K562 (cell line): ENCODE measurements at regions not wholly inside any gene's neighbourhood (a gene's known extent, or its start where the extent isn't known, plus 50 kb on each side); places are given as distances from the start of the nearest gene placed in this dataset.
A peak's percentile ranks its signal among the peaks of the same experiment; 100 is the strongest.

ENCODE experiments used
- CGGBP1 ChIP-seq: fragments of 250-450 bp; sonication (Bioruptor Pico); IDR thresholded peaks from 2 replicates; pipeline ENCODE4 v1.9.0; 2021; ENCODE audit warnings: mild to moderate bottlenecking
- CHD1 ChIP-seq: fragments of 200-600 bp; sonication (generic); IDR thresholded peaks from one replicate; pipeline ENCODE4 v1.6.1; 2012; ENCODE audit warnings: mild to moderate bottlenecking, moderate library complexity, low read length, inconsistent platforms
- FOS ChIP-seq: IDR thresholded peaks from 3 replicates; pipeline ENCODE4 v1.6.1; 2011; ENCODE audit not compliant: insufficient read length; ENCODE audit errors: extremely low read depth
- FOXA3 ChIP-seq, 2 experiments: fragments of 450-650 bp in 1 of 2; sonication (generic) in 1 of 2; formaldehyde crosslinking; IDR thresholded peaks in 1 of 2; conservative IDR thresholded peaks in 1 of 2; 2 replicates each; pipeline versions ENCODE4 v1.4.0 to v1.8.0; 2020 to 2022; ENCODE audit warnings: mild to moderate bottlenecking in 2 of 2, missing genetic modification reagents in 1 of 2
- GTF2F1 ChIP-seq: IDR thresholded peaks from 2 replicates; pipeline ENCODE4 v1.6.1; 2011; ENCODE audit warnings: low read depth, low read length, improper control_type of control experiment
- HNRNPUL1 ChIP-seq: fragments of 200-400 bp; formaldehyde crosslinking; IDR thresholded peaks from 2 replicates; pipeline ENCODE4 v1.6.1; 2017; ENCODE audit warnings: low read length
- JUND ChIP-seq, 2 experiments: IDR thresholded peaks; 2 replicates in 1 of 2; 3 replicates in 1 of 2; pipeline ENCODE4 v1.6.1; 2011; ENCODE audit warnings: borderline replicate concordance in 2 of 2, low read depth in 2 of 2, low read length in 2 of 2, improper control_type of control experiment in 1 of 2, missing biosample characterization in 1 of 2, missing genetic modification characterization in 1 of 2, missing genetic modification reagents in 1 of 2
- KDM2B ChIP-seq: fragments of 250-450 bp; sonication (Bioruptor Pico); IDR thresholded peaks from 2 replicates; pipeline ENCODE4 v1.8.0; 2021; ENCODE audit warnings: mild to moderate bottlenecking, moderate library complexity
- LARP7 ChIP-seq: fragments of 450-650 bp; IDR thresholded peaks from 2 replicates; pipeline ENCODE4 v1.6.1; 2016
- MED1 ChIP-seq: sonication (generic); formaldehyde crosslinking; IDR thresholded peaks from 2 replicates; pipeline ENCODE4 v1.8.1; 2023; ENCODE audit warnings: missing genetic modification reagents, borderline replicate concordance
- NCOA4 ChIP-seq: fragments of 450-650 bp; IDR thresholded peaks from 2 replicates; pipeline ENCODE4 v1.6.1; 2018; ENCODE audit warnings: mild to moderate bottlenecking; ENCODE audit not compliant: partially characterized antibody
- PHB2 ChIP-seq: fragments of 450-650 bp; IDR thresholded peaks from 2 replicates; pipeline ENCODE4 v1.6.1; 2017; ENCODE audit warnings: low read depth
- RAD21 ChIP-seq, 2 experiments: fragments of 250-450 bp in 1 of 2; fragments of 450-650 bp in 1 of 2; sonication (Bioruptor Pico) in 1 of 2; formaldehyde crosslinking in 1 of 2; IDR thresholded peaks in 1 of 2; conservative IDR thresholded peaks in 1 of 2; 2 replicates each; pipeline versions ENCODE4 v1.4.0 to v1.8.0; 2020 to 2022; ENCODE audit warnings: mild to moderate bottlenecking in 2 of 2, moderate library complexity in 1 of 2
- RBBP5 ChIP-seq: fragments of 200-600 bp; sonication (generic); IDR thresholded peaks from 2 replicates; pipeline ENCODE4 v1.6.1; 2012; ENCODE audit warnings: borderline replicate concordance, mild to moderate bottlenecking, low read length, control low read depth, inconsistent platforms; ENCODE audit not compliant: insufficient read depth, poor library complexity, severe bottlenecking
- RBM34 ChIP-seq: fragments of 200-400 bp; formaldehyde crosslinking; IDR thresholded peaks from 2 replicates; pipeline ENCODE4 v1.6.1; 2018; ENCODE audit warnings: low read length, borderline replicate concordance; ENCODE audit not compliant: insufficient read depth
- SMAD4 ChIP-seq: fragments of 250-450 bp; sonication (Bioruptor Pico); conservative IDR thresholded peaks from 2 replicates; pipeline ENCODE4 v1.8.0; 2021; ENCODE audit warnings: inconsistent platforms, mild to moderate bottlenecking, moderate library complexity
- U2AF2 ChIP-seq: fragments of 200-400 bp; formaldehyde crosslinking; optimal IDR thresholded peaks from 2 replicates; pipeline ENCODE3; 2017; ENCODE audit warnings: low read depth, mild to moderate bottlenecking, low read length
- USF2 ChIP-seq: sonication (generic); formaldehyde crosslinking; IDR thresholded peaks from 2 replicates; pipeline ENCODE4 v1.5.0; 2020; ENCODE audit warnings: missing genetic modification reagents
- XRCC4 ChIP-seq: IDR thresholded peaks from one replicate; pipeline ENCODE4 v1.6.1; 2011; ENCODE audit not compliant: insufficient read depth, insufficient read length; ENCODE audit errors: extremely low read depth
- ZC3H4 ChIP-seq: sonication (generic); formaldehyde crosslinking; IDR thresholded peaks from 2 replicates; pipeline ENCODE4 v1.9.0; 2021; ENCODE audit warnings: missing genetic modification reagents, borderline replicate concordance
- ZHX1 ChIP-seq: fragments of 150-350 bp; conservative IDR thresholded peaks from 2 replicates; pipeline ENCODE4 v1.6.1; 2014; ENCODE audit warnings: low read length
- ZNF197 ChIP-seq: fragments of 200-800 bp; sonication (Bioruptor generic); IDR thresholded peaks from 2 replicates; pipeline ENCODE4 v1.6.1; 2016; ENCODE audit warnings: low read depth, missing genetic modification characterization, missing compliant biosample characterization
- ZNF398 ChIP-seq: fragments of 250-450 bp; sonication (Bioruptor Pico); IDR thresholded peaks from 2 replicates; pipeline ENCODE4 v1.8.0; 2021; ENCODE audit warnings: moderate library complexity, mild to moderate bottlenecking, inconsistent platforms

DNA sequence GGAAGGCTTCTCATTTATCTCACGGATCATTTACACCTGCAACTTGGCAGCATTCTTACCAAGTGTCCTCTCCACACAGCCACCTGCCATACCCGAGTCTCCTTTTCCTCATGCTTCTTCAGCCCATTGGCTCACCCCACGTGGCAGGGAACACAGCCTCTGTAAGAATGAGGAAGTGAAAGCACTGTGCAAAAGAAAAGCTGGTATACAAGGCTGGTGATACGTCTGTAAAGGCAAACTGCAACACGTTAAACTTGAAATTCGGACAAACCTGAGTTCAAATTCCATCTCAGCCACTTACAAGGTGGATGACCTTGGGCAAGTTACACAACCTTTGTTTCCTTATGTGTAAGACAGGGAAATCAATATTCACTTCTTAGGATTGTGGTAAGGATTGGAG, 164.0 kb upstream of the RASGEF1B start (continued):
- TF ChIP-seq CGGBP1 (no peak), RBM34 (no peak), ZHX1 (no peak), ZNF398 (no peak), GTF2F1 (no peak), XRCC4 (no peak), JUND (IDR thresholded peaks at IDR 0.05; ENCODE audit: borderline replicate concordance, low read depth, low read length) (no peak), JUND (tag; IDR thresholded peaks at IDR 0.05; ENCODE audit: borderline replicate concordance, low read depth, low read length) (no peak), RAD21 (CRISPR knock-in tag; conservative IDR thresholded peaks at IDR 0.05 in 1 of 2, IDR thresholded peaks at IDR 0.05 in 1 of 2) (no peak), KDM2B (CRISPR knock-in tag) (no peak), CHD1 (no peak), SMAD4 (CRISPR knock-in tag) (no peak), PHB2 (no peak), HNRNPUL1 (no peak), ZNF197 (no peak), U2AF2 (no peak), NCOA4 (no peak), ZC3H4 (CRISPR knock-in tag) (no peak), LARP7 (no peak), MED1 (no peak), FOXA3 (CRISPR knock-in tag; conservative IDR thresholded peaks at IDR 0.05 in 1 of 2, IDR thresholded peaks at IDR 0.05 in 1 of 2) (no peak), FOS (no peak), RBBP5 (no peak), USF2 (CRISPR knock-in tag) (peak; percentile 81)
